ENCODE measurements at regions not wholly inside any gene's neighbourhood (a gene's known extent, or its start where the extent isn't known, plus 50 kb on each side); places are given as distances from the start of the nearest gene placed in this dataset.
"Not testable (repeated sequence)": the region's sequence is repeated elsewhere in the genome, so short reads cannot be mapped to it uniquely, and the experiment has no call there.

- CTCF ChIA-PET = interaction anchor here (0.6 kb wide), 1 partner anchor 142 kb away, joined by 4 read pairs; no protein-coding TSS in a partner anchor
- DNase-seq (ENCODE audit: extremely low spot score) = no peak
- POLR2A ChIA-PET = no interaction called here
- TF ChIP-seq LEF1 (IDR thresholded peaks at IDR 0.05; ENCODE audit: borderline replicate concordance) (no peak), FOXA1 (IDR thresholded peaks at IDR 0.05) (no peak), L3MBTL2 (conservative IDR thresholded peaks at IDR 0.05) (no peak), TARDBP (IDR thresholded peaks at IDR 0.05) (no peak), ARNT (IDR thresholded peaks at IDR 0.05) (no peak), FOXK2 (IDR thresholded peaks at IDR 0.05) (no peak), ZNF384 (IDR thresholded peaks at IDR 0.05) (no peak), SP1 (IDR thresholded peaks at IDR 0.05) (no peak), NFRKB (IDR thresholded peaks at IDR 0.05) (no peak), CTBP1 (IDR thresholded peaks at IDR 0.05; ENCODE audit: borderline replicate concordance) (no peak), PKNOX1 (IDR thresholded peaks at IDR 0.05) (no peak), FOXM1 (IDR thresholded peaks at IDR 0.05; ENCODE audit: borderline replicate concordance) (no peak), SUZ12 (IDR thresholded peaks at IDR 0.05) (no peak), ELF4 (IDR thresholded peaks at IDR 0.05) (no peak), HDGF (IDR thresholded peaks at IDR 0.05; ENCODE audit: borderline replicate concordance) (no peak), BHLHE40 (IDR thresholded peaks at IDR 0.05; ENCODE audit: borderline replicate concordance) (no peak)
Observed at GRCh38 chr6:84575264-84575663, 189.1 kb downstream of the TBX18 start.

GRCh38 chr6:84569882-84570281, 194.5 kb downstream of the TBX18 start:
- TF ChIP-seq SUZ12 (IDR thresholded peaks at IDR 0.05) (no peak), FOXM1 (IDR thresholded peaks at IDR 0.05; ENCODE audit: borderline replicate concordance) (no peak), ZNF384 (IDR thresholded peaks at IDR 0.05) (no peak), PKNOX1 (IDR thresholded peaks at IDR 0.05) (no peak), BHLHE40 (IDR thresholded peaks at IDR 0.05; ENCODE audit: borderline replicate concordance) (no peak), ARNT (IDR thresholded peaks at IDR 0.05) (no peak), HDGF (IDR thresholded peaks at IDR 0.05; ENCODE audit: borderline replicate concordance) (no peak), L3MBTL2 (conservative IDR thresholded peaks at IDR 0.05) (no peak), FOXK2 (IDR thresholded peaks at IDR 0.05) (no peak), SP1 (IDR thresholded peaks at IDR 0.05) (no peak)
- ChIA-PET CTCF (no interaction called here), POLR2A (no interaction called here)
- no peak for DNase-seq (ENCODE audit: extremely low spot score)

- no peak for DNase-seq (ENCODE audit: extremely low spot score)
- ChIA-PET CTCF (interaction anchor here (1.5 kb wide), 1 partner anchor 147 kb away, joined by 4 read pairs; no protein-coding TSS in a partner anchor), POLR2A (no interaction called here)
- TF ChIP-seq TARDBP (IDR thresholded peaks at IDR 0.05) (no peak), FOXK2 (IDR thresholded peaks at IDR 0.05) (no peak), FOXM1 (IDR thresholded peaks at IDR 0.05; ENCODE audit: borderline replicate concordance) (no peak), ZNF384 (IDR thresholded peaks at IDR 0.05) (no peak), ELF4 (IDR thresholded peaks at IDR 0.05) (no peak), PKNOX1 (IDR thresholded peaks at IDR 0.05) (no peak), ARNT (IDR thresholded peaks at IDR 0.05) (no peak), BHLHE40 (IDR thresholded peaks at IDR 0.05; ENCODE audit: borderline replicate concordance) (no peak), L3MBTL2 (conservative IDR thresholded peaks at IDR 0.05) (no peak), SUZ12 (IDR thresholded peaks at IDR 0.05) (no peak), NFRKB (IDR thresholded peaks at IDR 0.05) (no peak), HDGF (IDR thresholded peaks at IDR 0.05; ENCODE audit: borderline replicate concordance) (no peak), LEF1 (IDR thresholded peaks at IDR 0.05; ENCODE audit: borderline replicate concordance) (no peak), SP1 (IDR thresholded peaks at IDR 0.05) (no peak), FOXA1 (IDR thresholded peaks at IDR 0.05) (no peak), CTBP1 (IDR thresholded peaks at IDR 0.05; ENCODE audit: borderline replicate concordance) (no peak)
Observed at GRCh38 chr6:84568971-84569370, 195.4 kb downstream of the TBX18 start.

GRCh38 chr6:84565718-84566117, 198.7 kb downstream of the TBX18 start:
- POLR2A ChIA-PET; DNase-seq (ENCODE audit: extremely low spot score): not testable (repeated sequence)

GRCh38 chr6:84560436-84561390, 203.7 kb downstream of the TBX18 start:
- TF ChIP-seq LEF1 (IDR thresholded peaks at IDR 0.05; ENCODE audit: borderline replicate concordance) = no peak
- no peak for TF ChIP-seq CTBP1 (IDR thresholded peaks at IDR 0.05; ENCODE audit: borderline replicate concordance)
- no peak for TF ChIP-seq FOXA1 (IDR thresholded peaks at IDR 0.05)
- TF ChIP-seq TARDBP (IDR thresholded peaks at IDR 0.05) = no peak
- no peak for TF ChIP-seq ARNT (IDR thresholded peaks at IDR 0.05)
- no peak for TF ChIP-seq HDGF (IDR thresholded peaks at IDR 0.05; ENCODE audit: borderline replicate concordance)
- no peak for TF ChIP-seq SUZ12 (IDR thresholded peaks at IDR 0.05)
- no peak for TF ChIP-seq SP1 (IDR thresholded peaks at IDR 0.05)
- no peak for TF ChIP-seq L3MBTL2 (conservative IDR thresholded peaks at IDR 0.05)
- no peak for TF ChIP-seq NFRKB (IDR thresholded peaks at IDR 0.05)
- TF ChIP-seq FOXK2 (IDR thresholded peaks at IDR 0.05) = no peak
- no peak for TF ChIP-seq ELF4 (IDR thresholded peaks at IDR 0.05)
- no peak for TF ChIP-seq BHLHE40 (IDR thresholded peaks at IDR 0.05; ENCODE audit: borderline replicate concordance)
- no peak for TF ChIP-seq PKNOX1 (IDR thresholded peaks at IDR 0.05)
- TF ChIP-seq ZNF384 (IDR thresholded peaks at IDR 0.05) = no peak
- TF ChIP-seq FOXM1 (IDR thresholded peaks at IDR 0.05; ENCODE audit: borderline replicate concordance) = no peak
- no peak for DNase-seq (ENCODE audit: extremely low spot score)
- POLR2A ChIA-PET = no interaction called here
- CTCF ChIA-PET = interaction anchor here (0.7 kb wide), 1 partner anchor 132 kb away, joined by 5 read pairs; no protein-coding TSS in a partner anchor

More at GRCh38 chr6:84565718-84566117, 198.7 kb downstream of the TBX18 start:
- CTCF ChIA-PET = not testable (repeated sequence)

Data from HEK293T (cell line).